ENCODE measurements at regions not wholly inside any gene's neighbourhood (a gene's known extent, or its start where the extent isn't known, plus 50 kb on each side); places are given as distances from the start of the nearest gene placed in this dataset.
"Not testable (repeated sequence)": the region's sequence is repeated elsewhere in the genome, so short reads cannot be mapped to it uniquely, and the experiment has no call there.

GRCh38 chr1:120995025-120995424 is 105.5 kb downstream of the PPIAL4A start:
- TF ChIP-seq, protein P1, sequence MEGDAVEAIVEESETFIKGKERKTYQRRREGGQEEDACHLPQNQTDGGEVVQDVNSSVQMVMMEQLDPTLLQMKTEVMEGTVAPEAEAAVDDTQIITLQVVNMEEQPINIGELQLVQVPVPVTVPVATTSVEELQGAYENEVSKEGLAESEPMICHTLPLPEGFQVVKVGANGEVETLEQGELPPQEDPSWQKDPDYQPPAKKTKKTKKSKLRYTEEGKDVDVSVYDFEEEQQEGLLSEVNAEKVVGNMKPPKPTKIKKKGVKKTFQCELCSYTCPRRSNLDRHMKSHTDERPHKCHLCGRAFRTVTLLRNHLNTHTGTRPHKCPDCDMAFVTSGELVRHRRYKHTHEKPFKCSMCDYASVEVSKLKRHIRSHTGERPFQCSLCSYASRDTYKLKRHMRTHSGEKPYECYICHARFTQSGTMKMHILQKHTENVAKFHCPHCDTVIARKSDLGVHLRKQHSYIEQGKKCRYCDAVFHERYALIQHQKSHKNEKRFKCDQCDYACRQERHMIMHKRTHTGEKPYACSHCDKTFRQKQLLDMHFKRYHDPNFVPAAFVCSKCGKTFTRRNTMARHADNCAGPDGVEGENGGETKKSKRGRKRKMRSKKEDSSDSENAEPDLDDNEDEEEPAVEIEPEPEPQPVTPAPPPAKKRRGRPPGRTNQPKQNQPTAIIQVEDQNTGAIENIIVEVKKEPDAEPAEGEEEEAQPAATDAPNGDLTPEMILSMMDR (IDR thresholded peaks at IDR 0.05), result not testable (repeated sequence)
- not testable (repeated sequence) for TF ChIP-seq POLR2A (IDR thresholded peaks at IDR 0.05)
